ENCODE measurements at regions not wholly inside any gene's neighbourhood (a gene's known extent, or its start where the extent isn't known, plus 50 kb on each side); places are given as distances from the start of the nearest gene placed in this dataset.

DNA sequence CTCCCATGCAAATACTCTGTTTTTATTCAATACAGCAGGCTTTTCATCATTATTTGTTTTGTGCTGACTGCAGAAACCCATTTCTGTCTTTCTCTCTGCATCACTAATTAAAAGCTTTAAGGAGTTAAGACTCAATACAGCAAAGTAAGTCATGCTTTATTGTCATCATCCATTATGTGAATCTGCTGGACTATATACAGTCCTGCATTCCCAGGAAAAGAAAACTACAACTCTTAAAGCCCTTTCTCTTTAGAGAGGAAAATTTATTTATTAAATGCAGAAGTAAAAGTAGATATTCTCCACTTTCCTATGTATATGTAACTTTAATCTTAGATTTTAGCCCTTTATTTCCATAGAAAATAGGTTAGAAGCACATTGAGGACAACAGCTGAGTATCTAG, 706.6 kb upstream of the RGMB start (continued):
- TF ChIP-seq CHD7 (IDR thresholded peaks at IDR 0.05; ENCODE audit: insufficient replicate concordance, low read length) (no peak), HDAC6 (IDR thresholded peaks at IDR 0.05; ENCODE audit: low read depth, low read length) (no peak), YY1 (IDR thresholded peaks at IDR 0.05; ENCODE audit: low read depth, low read length) (no peak), CBX8 (IDR thresholded peaks at IDR 0.05; ENCODE audit: borderline replicate concordance, low read depth, low read length) (no peak), EGR1 (IDR thresholded peaks at IDR 0.05; ENCODE audit: borderline replicate concordance, low read depth, low read length) (no peak), KDM5A (IDR thresholded peaks at IDR 0.05; ENCODE audit: low read length) (no peak), NANOG (IDR thresholded peaks at IDR 0.05; ENCODE audit: insufficient read depth, low read depth, low read length, poor library complexity, severe bottlenecking) (no peak)
- TF ChIP-seq, protein P1, sequence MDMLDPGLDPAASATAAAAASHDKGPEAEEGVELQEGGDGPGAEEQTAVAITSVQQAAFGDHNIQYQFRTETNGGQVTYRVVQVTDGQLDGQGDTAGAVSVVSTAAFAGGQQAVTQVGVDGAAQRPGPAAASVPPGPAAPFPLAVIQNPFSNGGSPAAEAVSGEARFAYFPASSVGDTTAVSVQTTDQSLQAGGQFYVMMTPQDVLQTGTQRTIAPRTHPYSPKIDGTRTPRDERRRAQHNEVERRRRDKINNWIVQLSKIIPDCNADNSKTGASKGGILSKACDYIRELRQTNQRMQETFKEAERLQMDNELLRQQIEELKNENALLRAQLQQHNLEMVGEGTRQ (IDR thresholded peaks at IDR 0.05; ENCODE audit: low read length) = no peak

All from H1 (cell line).